Body of pancreas (tissue), 4 donors: ENCODE measurements at regions not wholly inside any gene's neighbourhood (a gene's known extent, or its start where the extent isn't known, plus 50 kb on each side); places are given as distances from the start of the nearest gene placed in this dataset.
A peak's percentile ranks its signal among the peaks of the same experiment; 100 is the strongest.
"Not testable (repeated sequence)": the region's sequence is repeated elsewhere in the genome, so short reads cannot be mapped to it uniquely, and the experiment has no call there.

Experiments
- ATAC-seq: fragments of 150-250 bp; one replicate; pipeline ENCODE4 v1.9.1; 2016
- DNase-seq, 4 donors: peaks; one replicate each; pipeline ENCODE4 v3.0.0-alpha.2; 2019
- H3K27ac ChIP-seq, 4 donors: fragments of 200-600 bp; sonication (generic); 1 replicate in 3 of 4; 2 replicates in 1 of 4; pipeline versions ENCODE4 v1.5.1 to v1.6.1; 2016 to 2019; ENCODE audit warnings: mild to moderate bottlenecking in 1 of 4, mixed read lengths in 1 of 4, moderate library complexity in 1 of 4
- H3K27me3 ChIP-seq, 2 donors: fragments of 200-600 bp; sonication (generic); one replicate each; pipeline ENCODE4 v1.6.0; 2016; ENCODE audit warnings: mild to moderate bottlenecking in 1 of 2
- H3K36me3 ChIP-seq, 2 donors: fragments of 200-600 bp; sonication (generic); replicated peaks in 1 of 2; 2 replicates each; pipeline ENCODE4 v1.5.1; 2016; ENCODE audit warnings: low read depth in 2 of 2; ENCODE audit not compliant: insufficient read depth in 1 of 2
- H3K4me1 ChIP-seq: fragments of 200-600 bp; sonication (generic); one replicate; pipeline ENCODE4 v1.6.0; 2016
- H3K4me3 ChIP-seq, 2 donors: fragments of 200-600 bp; sonication (generic); 1 replicate in 1 of 2; 2 replicates in 1 of 2; pipeline ENCODE4 v1.5.1; 2016 to 2019
- H3K9me3 ChIP-seq, 3 donors: fragments of 200-600 bp; sonication (generic); 1 replicate in 2 of 3; 2 replicates in 1 of 3; pipeline ENCODE4 v1.5.1; 2016
- POLR2A ChIP-seq, 3 donors: fragments of 450-650 bp; IDR thresholded peaks; one replicate each; pipeline ENCODE4 v1.6.1; 2016; ENCODE audit warnings: antibody characterized with exemption in 3 of 3, mild to moderate bottlenecking in 2 of 3
- WGBS, 2 donors: methylation state at CpG; one replicate each; pipeline ENCODE4 v1.1.5; 2017; 5-methylcytosine and 5-hydroxymethylcytosine counted together
- intact Hi-C: fragments of 100-400 bp; cut with DNase I; formaldehyde crosslinking; loops from one replicate; pipeline ENCODE4 v1.15.1; 2023
- TF ChIP-seq, protein P1 (sequence below), 7 experiments: fragments of 450-650 bp in 4 of 7; fragments of 200-600 bp in 3 of 7; sonication (generic) in 3 of 7; IDR thresholded peaks; one replicate each; pipeline ENCODE4 v1.5.1; 2016 to 2019; ENCODE audit warnings: antibody characterized with exemption in 7 of 7

GRCh38 chr1:181250038-181250437 lies 161.5 kb downstream of the IER5 start:
- H3K27ac ChIP-seq, result peak overlapping the region in 3 of 4 donors; percentile 27 to 51 (median 34)
- TF ChIP-seq, protein P1, sequence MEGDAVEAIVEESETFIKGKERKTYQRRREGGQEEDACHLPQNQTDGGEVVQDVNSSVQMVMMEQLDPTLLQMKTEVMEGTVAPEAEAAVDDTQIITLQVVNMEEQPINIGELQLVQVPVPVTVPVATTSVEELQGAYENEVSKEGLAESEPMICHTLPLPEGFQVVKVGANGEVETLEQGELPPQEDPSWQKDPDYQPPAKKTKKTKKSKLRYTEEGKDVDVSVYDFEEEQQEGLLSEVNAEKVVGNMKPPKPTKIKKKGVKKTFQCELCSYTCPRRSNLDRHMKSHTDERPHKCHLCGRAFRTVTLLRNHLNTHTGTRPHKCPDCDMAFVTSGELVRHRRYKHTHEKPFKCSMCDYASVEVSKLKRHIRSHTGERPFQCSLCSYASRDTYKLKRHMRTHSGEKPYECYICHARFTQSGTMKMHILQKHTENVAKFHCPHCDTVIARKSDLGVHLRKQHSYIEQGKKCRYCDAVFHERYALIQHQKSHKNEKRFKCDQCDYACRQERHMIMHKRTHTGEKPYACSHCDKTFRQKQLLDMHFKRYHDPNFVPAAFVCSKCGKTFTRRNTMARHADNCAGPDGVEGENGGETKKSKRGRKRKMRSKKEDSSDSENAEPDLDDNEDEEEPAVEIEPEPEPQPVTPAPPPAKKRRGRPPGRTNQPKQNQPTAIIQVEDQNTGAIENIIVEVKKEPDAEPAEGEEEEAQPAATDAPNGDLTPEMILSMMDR (IDR thresholded peaks at IDR 0.05), result no peak
- no peak for TF ChIP-seq POLR2A (IDR thresholded peaks at IDR 0.05)

GRCh38 chr1:181251001-181251712 lies 162.7 kb downstream of the IER5 start:
- H3K27ac ChIP-seq, result peak overlapping the region in 3 of 4 donors; percentile 34 to 51 (median 47)
- peaks cover 38% of the 10 kb centered on the region for H3K4me1 ChIP-seq
- no peaks in the 10 kb centered on the region for H3K27me3 ChIP-seq
- peak; percentile 62 for ATAC-seq
- intact Hi-C loops, result no loop called here
- H3K4me3 ChIP-seq, result no peak overlapping the region
- TF ChIP-seq, protein P1 (IDR thresholded peaks at IDR 0.05), result no peak
- TF ChIP-seq POLR2A (IDR thresholded peaks at IDR 0.05), result no peak
- H3K36me3 ChIP-seq, result no peaks in the 10 kb centered on the region
- DNase-seq, result peak; percentile 24 to 77 (median 55)
- H3K9me3 ChIP-seq, result no peaks in the 10 kb centered on the region
- 32 to 43% methylated on average over 5 of the region's 5 CpGs for WGBS, 2 donors

More at GRCh38 chr1:181250038-181250437, 161.5 kb downstream of the IER5 start:
- 46 to 69% methylated on average over 2 of the region's 2 CpGs for WGBS, 2 donors
- peaks cover 38% of the 10 kb centered on the region for H3K4me1 ChIP-seq
- H3K9me3 ChIP-seq, result no peaks in the 10 kb centered on the region
- H3K36me3 ChIP-seq, result no peaks in the 10 kb centered on the region
- ATAC-seq (no peak), DNase-seq (no peak)
- H3K27me3 ChIP-seq, result no peaks in the 10 kb centered on the region
- no peak overlapping the region for H3K4me3 ChIP-seq
- intact Hi-C loops, result no loop called here

DNA sequence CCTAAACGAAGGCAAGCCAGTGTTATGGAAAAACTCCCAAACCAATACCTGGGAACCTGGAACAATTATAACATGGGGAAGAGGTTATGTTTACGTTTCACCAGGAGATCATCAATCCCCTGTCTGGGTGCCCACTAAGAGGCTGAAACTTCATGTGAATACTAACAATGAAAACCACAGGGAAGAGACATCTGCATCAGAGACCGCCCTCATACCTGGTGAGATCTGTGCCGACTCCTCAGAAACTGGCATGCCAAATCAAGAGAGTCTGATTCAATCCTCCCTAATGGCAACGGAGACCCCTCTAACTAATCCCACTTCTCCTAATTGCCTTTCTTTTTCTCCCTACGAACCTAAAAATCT lies 163.2 kb downstream of the IER5 start:
- DNase-seq (no peak), ATAC-seq (no peak)
- no peaks in the 10 kb centered on the region for H3K36me3 ChIP-seq
- WGBS, 2 donors, result 58 to 59% methylated on average over 6 of the region's 6 CpGs
- peak overlapping the region in 2 of 4 donors; percentile 47 to 51 for H3K27ac ChIP-seq
- no peaks in the 10 kb centered on the region for H3K27me3 ChIP-seq
- no peak overlapping the region for H3K4me3 ChIP-seq
- intact Hi-C loops, result no loop called here
- no peak for TF ChIP-seq POLR2A (IDR thresholded peaks at IDR 0.05)
- TF ChIP-seq, protein P1 (IDR thresholded peaks at IDR 0.05), result no peak
- H3K9me3 ChIP-seq, result no peaks in the 10 kb centered on the region
- H3K4me1 ChIP-seq, result peaks cover 38% of the 10 kb centered on the region

DNA sequence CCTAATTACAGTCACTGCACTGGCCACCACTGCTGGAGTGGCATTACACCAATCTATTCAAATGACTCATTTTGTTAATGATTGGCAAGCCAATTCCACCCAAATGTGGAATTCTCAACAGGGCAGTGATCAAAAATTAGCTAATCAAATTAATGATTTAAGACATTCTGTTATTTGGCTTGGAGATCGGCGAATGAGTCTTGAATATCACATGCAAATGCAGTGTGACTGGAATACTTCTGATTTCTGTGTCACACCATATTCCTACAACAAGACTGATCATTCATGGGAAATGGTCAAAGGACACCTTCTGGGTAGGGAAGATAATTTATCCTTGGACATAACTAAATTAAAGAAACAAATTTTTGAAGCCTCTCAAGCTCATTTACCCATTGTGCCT lies 165.1 kb downstream of the IER5 start:
- Histone ChIP-seq H3K4me1 (peaks cover 38% of the 10 kb centered on the region), H3K27ac (peak overlapping the region in 1 of 4 donors; percentile 46)
- H3K9me3 ChIP-seq, H3K4me3 ChIP-seq, H3K36me3 ChIP-seq, DNase-seq, ATAC-seq, H3K27me3 ChIP-seq, intact Hi-C loops: not testable (repeated sequence)
- WGBS, 2 donors, result 35 to 52% methylated on average over 2 of the region's 2 CpGs

DNA sequence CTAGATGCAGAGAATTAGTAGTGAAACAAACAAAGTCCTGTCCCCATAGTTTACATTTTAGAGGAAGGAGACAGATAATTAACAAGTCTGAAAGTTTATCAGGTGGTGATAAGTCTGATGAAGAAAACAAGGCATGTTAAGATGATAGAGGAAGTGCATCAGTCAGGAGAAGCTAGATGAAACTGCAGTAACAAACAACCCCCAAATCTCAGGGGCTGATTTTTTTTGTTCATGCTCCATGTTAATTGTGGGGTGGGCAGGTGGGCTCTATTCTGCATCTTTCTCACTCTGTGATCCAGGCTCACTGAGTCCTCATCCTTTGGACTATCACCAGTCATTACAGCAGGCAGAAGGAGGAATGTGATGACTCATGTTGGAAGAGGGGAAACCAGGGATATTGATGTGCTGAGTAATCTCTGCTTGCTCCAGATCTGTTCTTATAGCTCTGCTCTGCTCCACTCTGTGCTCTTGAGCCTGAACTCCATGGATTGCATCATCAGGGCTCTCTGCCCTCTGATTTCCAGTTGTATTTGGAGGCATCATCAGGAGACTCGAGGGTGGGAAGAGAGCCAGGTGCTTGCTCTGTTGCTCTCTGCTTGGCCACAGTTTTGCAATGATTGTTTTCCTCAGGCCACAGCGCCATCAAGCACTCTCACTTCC lies 166.9 kb downstream of the IER5 start:
- no peaks in the 10 kb centered on the region for H3K27me3 ChIP-seq
- peaks cover 27% of the 10 kb centered on the region for H3K4me1 ChIP-seq
- no peak overlapping the region for H3K27ac ChIP-seq
- H3K4me3 ChIP-seq, result no peak overlapping the region
- DNase-seq (peak; percentile 33 to 72 (median 52)), ATAC-seq (peak; percentile 73)
- H3K36me3 ChIP-seq, result no peaks in the 10 kb centered on the region
- H3K9me3 ChIP-seq, result no peaks in the 10 kb centered on the region
- WGBS, 2 donors, result 44 to 45% methylated on average over 2 of the region's 2 CpGs
- intact Hi-C loops, result no loop called here
- TF ChIP-seq, protein P1 (IDR thresholded peaks at IDR 0.05), result no peak
- no peak for TF ChIP-seq POLR2A (IDR thresholded peaks at IDR 0.05)
